Bronchial epithelial cell (primary cell): ENCODE measurements at regions not wholly inside any gene's neighbourhood (a gene's known extent, or its start where the extent isn't known, plus 50 kb on each side); places are given as distances from the start of the nearest gene placed in this dataset.

Experiments used
- DNase-seq: peaks from one replicate; pipeline ENCODE4 v3.0.0-alpha.2; 2010; ENCODE audit warnings: low read depth
- FAIRE-seq: peaks from 2 replicates; lab custom pipeline; 2011; peaks lifted over from hg19 to GRCh38; lab: Jason Lieb, UNC
- H3K27me3 ChIP-seq: 2 replicates; pipeline ENCODE4 v1.5.1; 2011; ENCODE audit warnings: low read length; ENCODE audit not compliant: control insufficient read depth, insufficient read depth
- H3K36me3 ChIP-seq: 2 replicates; pipeline ENCODE4 v1.5.1; 2011; ENCODE audit warnings: low read length; ENCODE audit not compliant: control insufficient read depth, insufficient read depth
- H3K4me3 ChIP-seq: 2 replicates; pipeline ENCODE4 v1.5.1; 2011; ENCODE audit warnings: mild to moderate bottlenecking, low read depth, low read length, control low read depth
- TF ChIP-seq, protein P1 (sequence below): IDR thresholded peaks from 2 replicates; pipeline ENCODE4 v1.5.1; 2011; ENCODE audit warnings: mild to moderate bottlenecking, moderate library complexity, low read length, control low read depth, inconsistent platforms; ENCODE audit not compliant: insufficient read depth, severe bottlenecking

DNA sequence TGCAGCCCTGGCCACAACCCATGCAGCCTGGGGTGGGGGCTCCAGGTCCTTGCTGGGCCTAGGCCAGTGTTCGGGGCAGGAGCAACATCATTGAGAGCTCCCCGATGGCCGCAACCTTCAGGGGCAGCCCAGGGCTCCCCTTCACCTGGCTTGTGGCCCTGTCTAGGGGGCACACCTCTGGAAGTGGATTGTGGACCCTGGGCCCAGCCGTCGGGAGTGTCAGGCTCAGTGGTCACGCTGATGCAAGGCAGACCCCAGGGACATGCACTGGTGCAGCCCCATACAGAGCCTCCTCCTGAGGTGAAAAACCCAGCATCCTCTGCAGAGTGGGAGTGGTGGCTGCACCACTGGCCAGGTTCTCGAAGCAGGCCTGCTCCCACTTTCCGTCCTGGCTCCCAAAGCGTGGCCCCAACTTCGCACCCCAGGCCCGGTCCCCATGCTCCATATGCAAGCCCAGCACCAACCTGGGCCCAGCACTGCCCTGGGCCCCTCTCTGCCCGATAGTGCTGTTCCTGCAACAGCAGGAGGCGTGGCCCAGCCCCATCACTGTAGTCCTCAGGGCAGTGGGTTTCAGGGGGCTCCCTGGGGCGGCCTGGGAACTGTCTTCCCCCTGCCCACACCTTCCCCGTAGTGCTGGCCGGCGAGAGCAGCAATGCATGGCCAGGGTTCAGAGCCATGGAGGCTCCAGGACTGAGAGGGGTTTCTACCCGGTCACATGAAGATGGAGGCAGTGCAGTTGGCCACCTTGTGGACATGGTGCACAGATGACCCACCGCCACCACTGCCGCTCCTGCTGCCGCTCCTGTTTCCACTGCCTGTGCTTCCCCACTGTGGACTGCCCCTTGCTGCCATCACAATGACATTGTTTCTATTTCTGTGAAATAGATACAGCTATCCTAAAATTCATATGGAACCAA lies 303.9 kb upstream of the NRG3 start:
- Histone ChIP-seq H3K4me3 (no peak overlapping the region), H3K36me3 (no peaks in the 10 kb centered on the region), H3K27me3 (no peaks in the 10 kb centered on the region)
- TF ChIP-seq, protein P1, sequence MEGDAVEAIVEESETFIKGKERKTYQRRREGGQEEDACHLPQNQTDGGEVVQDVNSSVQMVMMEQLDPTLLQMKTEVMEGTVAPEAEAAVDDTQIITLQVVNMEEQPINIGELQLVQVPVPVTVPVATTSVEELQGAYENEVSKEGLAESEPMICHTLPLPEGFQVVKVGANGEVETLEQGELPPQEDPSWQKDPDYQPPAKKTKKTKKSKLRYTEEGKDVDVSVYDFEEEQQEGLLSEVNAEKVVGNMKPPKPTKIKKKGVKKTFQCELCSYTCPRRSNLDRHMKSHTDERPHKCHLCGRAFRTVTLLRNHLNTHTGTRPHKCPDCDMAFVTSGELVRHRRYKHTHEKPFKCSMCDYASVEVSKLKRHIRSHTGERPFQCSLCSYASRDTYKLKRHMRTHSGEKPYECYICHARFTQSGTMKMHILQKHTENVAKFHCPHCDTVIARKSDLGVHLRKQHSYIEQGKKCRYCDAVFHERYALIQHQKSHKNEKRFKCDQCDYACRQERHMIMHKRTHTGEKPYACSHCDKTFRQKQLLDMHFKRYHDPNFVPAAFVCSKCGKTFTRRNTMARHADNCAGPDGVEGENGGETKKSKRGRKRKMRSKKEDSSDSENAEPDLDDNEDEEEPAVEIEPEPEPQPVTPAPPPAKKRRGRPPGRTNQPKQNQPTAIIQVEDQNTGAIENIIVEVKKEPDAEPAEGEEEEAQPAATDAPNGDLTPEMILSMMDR = no peak
- FAIRE-seq (no peak), DNase-seq (no peak)

DNA sequence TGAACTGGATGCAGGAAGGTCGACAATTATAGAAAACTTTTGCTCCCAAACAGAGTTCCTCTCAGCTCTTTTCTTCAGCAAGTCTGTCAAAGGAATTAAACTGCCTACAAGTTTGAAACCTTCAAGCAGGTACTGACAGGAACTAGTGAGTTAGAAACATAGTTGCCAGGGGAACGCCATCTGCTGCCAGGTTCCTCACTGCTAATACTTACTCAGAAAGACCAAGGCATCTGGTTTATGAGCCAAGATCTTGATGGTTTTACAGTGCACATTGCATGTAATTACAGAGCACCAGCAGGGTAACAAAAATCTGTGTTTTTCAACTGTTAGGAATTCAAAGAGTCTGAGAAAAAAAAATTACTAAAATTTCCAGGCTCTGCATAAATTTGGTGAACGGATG lies 300.0 kb upstream of the NRG3 start:
- TF ChIP-seq, protein P1 = no peak
- DNase-seq = peak; percentile 12
- Histone ChIP-seq H3K4me3 (no peak overlapping the region), H3K36me3 (no peaks in the 10 kb centered on the region), H3K27me3 (no peaks in the 10 kb centered on the region)
- no peak for FAIRE-seq

DNA sequence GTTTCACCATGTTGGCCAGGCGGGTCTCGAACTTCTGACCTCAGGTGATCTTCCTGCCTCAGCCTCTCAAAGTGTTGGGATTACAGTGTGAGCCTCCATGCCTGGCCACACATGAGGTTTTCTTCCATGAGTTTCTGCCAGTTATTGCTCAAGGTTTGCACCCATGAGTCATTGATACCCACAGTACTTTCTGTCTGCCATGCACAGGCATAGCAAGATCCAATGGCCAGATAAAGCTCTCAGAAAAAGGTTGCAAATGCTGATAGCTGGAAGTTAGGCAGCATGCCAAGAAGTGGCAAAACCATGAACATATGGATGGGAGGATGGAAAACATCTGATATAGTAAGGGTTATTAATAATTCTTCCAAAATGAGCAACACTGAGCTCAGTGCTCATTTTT lies 298.7 kb upstream of the NRG3 start:
- Histone ChIP-seq H3K36me3 (no peaks in the 10 kb centered on the region), H3K4me3 (no peak overlapping the region), H3K27me3 (no peaks in the 10 kb centered on the region)
- TF ChIP-seq, protein P1 = no peak
- no peak for FAIRE-seq
- peak; percentile 49 for DNase-seq

DNA sequence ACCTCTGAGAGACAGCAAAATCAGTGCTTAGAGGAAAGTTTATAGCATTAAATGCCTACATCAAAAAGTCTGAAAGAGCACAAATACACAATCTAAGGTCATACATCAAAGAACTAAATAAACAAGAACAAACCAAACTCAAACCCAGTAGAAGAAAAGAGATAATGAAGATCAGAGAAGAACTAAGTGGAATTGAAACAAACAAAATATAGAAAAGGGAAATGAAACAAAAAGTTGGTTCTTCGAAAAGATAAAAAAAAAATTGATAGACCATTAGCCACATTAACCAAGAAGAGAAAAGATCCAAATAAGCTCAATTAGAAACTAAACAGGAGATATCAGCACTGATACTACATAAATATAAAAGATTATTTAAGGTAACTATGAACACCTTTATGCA lies 280.0 kb upstream of the NRG3 start:
- Histone ChIP-seq H3K36me3 (no peaks in the 10 kb centered on the region), H3K27me3 (no peaks in the 10 kb centered on the region), H3K4me3 (no peak overlapping the region)
- TF ChIP-seq, protein P1 = no peak
- FAIRE-seq (no peak), DNase-seq (no peak)

DNA sequence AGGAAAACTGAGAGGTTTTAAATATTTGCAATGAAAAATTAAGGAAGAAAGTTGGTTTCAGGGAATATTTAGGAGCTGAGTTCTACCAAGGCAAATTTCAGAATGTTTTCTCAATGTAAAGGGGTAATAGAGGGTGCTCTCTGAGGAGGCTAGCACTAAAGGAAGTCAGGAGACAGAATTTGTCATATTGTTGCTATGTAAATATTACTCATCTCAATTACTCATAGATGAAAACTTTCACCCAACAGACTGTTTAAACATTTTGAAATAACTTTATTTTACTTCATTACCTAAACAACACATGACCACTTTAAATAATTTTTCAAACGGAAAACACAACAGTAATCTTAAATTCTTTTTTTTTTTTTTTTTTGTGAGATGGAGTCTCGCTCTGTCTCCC lies 274.8 kb upstream of the NRG3 start:
- FAIRE-seq = no peak
- peak; percentile 91 for DNase-seq

More for the DNA sequence above, 274.8 kb upstream of the NRG3 start:
- TF ChIP-seq, protein P1 = no peak
- H3K4me3 ChIP-seq = no peak overlapping the region
- H3K36me3 ChIP-seq = no peaks in the 10 kb centered on the region
- no peaks in the 10 kb centered on the region for H3K27me3 ChIP-seq
